ENCODE measurements at regions not wholly inside any gene's neighbourhood (a gene's known extent, or its start where the extent isn't known, plus 50 kb on each side); places are given as distances from the start of the nearest gene placed in this dataset.

- no peak for TF ChIP-seq POLR2AphosphoS5 (IDR thresholded peaks at IDR 0.05; ENCODE audit: low read depth, low read length)
- no peak for TF ChIP-seq REST (IDR thresholded peaks at IDR 0.05; ENCODE audit: insufficient read depth in 1 of 2, low read depth in 2 of 2, low read length in 2 of 2)
- TF ChIP-seq TAF1 (IDR thresholded peaks at IDR 0.05; ENCODE audit: borderline replicate concordance, insufficient read depth, low read length) = no peak
- TF ChIP-seq SIN3A (IDR thresholded peaks at IDR 0.05; ENCODE audit: borderline replicate concordance, insufficient read depth, low read length) = no peak
Measured at GRCh38 chr13:100788540-100788939, 113.9 kb upstream of the TMTC4 start.

Data from PFSK-1 (cell line).